Spleen (tissue), 11 donors: ENCODE measurements at regions not wholly inside any gene's neighbourhood (a gene's known extent, or its start where the extent isn't known, plus 50 kb on each side); places are given as distances from the start of the nearest gene placed in this dataset.

Experiments
- DNase-seq: peaks from one replicate; pipeline ENCODE4 v3.0.0-alpha.2; 2020
- H3K27ac ChIP-seq, 8 donors: fragments of 200-600 bp; sonication (generic) in 7 of 8; 1 replicate in 4 of 8; 2 replicates in 4 of 8; pipeline versions ENCODE4 v1.5.0 to v1.8.0; 2016 to 2021; ENCODE audit warnings: inconsistent platforms in 4 of 8, mild to moderate bottlenecking in 4 of 8, moderate library complexity in 1 of 8
- H3K27me3 ChIP-seq, 7 donors: fragments of 200-600 bp; sonication (generic) in 6 of 7; replicated peaks in 1 of 7; 1 replicate in 4 of 7; 2 replicates in 3 of 7; pipeline versions ENCODE4 v1.5.0 to v1.8.0; 2016 to 2021; ENCODE audit warnings: inconsistent platforms in 3 of 7, mild to moderate bottlenecking in 1 of 7
- H3K36me3 ChIP-seq, 6 donors: fragments of 200-600 bp; sonication (generic) in 5 of 6; 1 replicate in 4 of 6; 2 replicates in 2 of 6; pipeline versions ENCODE4 v1.5.0 to v1.8.0; 2016 to 2021; ENCODE audit warnings: inconsistent platforms in 2 of 6
- H3K4me1 ChIP-seq, 6 donors: fragments of 200-600 bp; sonication (generic) in 5 of 6; 1 replicate in 3 of 6; 2 replicates in 3 of 6; pipeline versions ENCODE4 v1.5.0 to v1.8.0; 2016 to 2021; ENCODE audit warnings: inconsistent platforms in 3 of 6
- H3K4me3 ChIP-seq, 8 donors: fragments of 200-600 bp; sonication (generic) in 7 of 8; 1 replicate in 4 of 8; 2 replicates in 4 of 8; pipeline versions ENCODE4 v1.5.0 to v1.8.0; 2016 to 2021; ENCODE audit warnings: inconsistent platforms in 4 of 8, mild to moderate bottlenecking in 4 of 8, moderate library complexity in 2 of 8
- H3K9me3 ChIP-seq, 8 donors: fragments of 200-600 bp; sonication (generic) in 7 of 8; 1 replicate in 4 of 8; 2 replicates in 4 of 8; pipeline versions ENCODE4 v1.5.0 to v1.8.0; 2016 to 2021; ENCODE audit warnings: inconsistent platforms in 4 of 8
- CTCF ChIP-seq, 11 experiments: fragments of 200-600 bp in 7 of 11; fragments of 450-650 bp in 4 of 11; sonication (generic) in 4 of 11; IDR thresholded peaks in 8 of 11; conservative IDR thresholded peaks in 3 of 11; 1 replicate in 7 of 11; 2 replicates in 4 of 11; pipeline versions ENCODE4 v1.4.0 to v1.8.0; 2016 to 2021; ENCODE audit warnings: antibody characterized with exemption in 11 of 11, inconsistent platforms in 4 of 11, mild to moderate bottlenecking in 1 of 11
- POLR2A ChIP-seq, 3 donors: fragments of 450-650 bp; IDR thresholded peaks; one replicate each; pipeline ENCODE4 v1.5.1; 2017; ENCODE audit warnings: antibody characterized with exemption in 3 of 3, mild to moderate bottlenecking in 1 of 3
- POLR2AphosphoS5 ChIP-seq, 3 donors: sonication (generic); formaldehyde crosslinking; IDR thresholded peaks; one replicate each; pipeline ENCODE4 v1.5.1; 2017; ENCODE audit warnings: antibody characterized with exemption in 3 of 3
- WGBS, 5 donors: extraction: QIAGEN DNeasy Blood & Tissue Kit in 3 of 5; methylation state at CpG; one replicate each; pipeline versions ENCODE4 v1.1.5 to v1.1.7; 2013 to 2018; 5-methylcytosine and 5-hydroxymethylcytosine counted together
- intact Hi-C: fragments of 100-400 bp; cut with DNase I; formaldehyde crosslinking; loops from one replicate; pipeline ENCODE4 v1.15.0; 2023; ENCODE audit warnings: low total_unique reads
- donor health status: healthy with polysubstance abuse.
- donor health status: DM: no; HTN: no; CAD: no; lungs with moderate emphysema.
- donor health status: DM: no; HTN: no; CAD: no.
- donor health status: Bipolar disorder and iron deficiency.
- donor health status: healthy.
- donor health status: DM: no; HTN: no; CAD: no.
- donor health status: DM: yes; HTN: yes; CAD: no.

DNA sequence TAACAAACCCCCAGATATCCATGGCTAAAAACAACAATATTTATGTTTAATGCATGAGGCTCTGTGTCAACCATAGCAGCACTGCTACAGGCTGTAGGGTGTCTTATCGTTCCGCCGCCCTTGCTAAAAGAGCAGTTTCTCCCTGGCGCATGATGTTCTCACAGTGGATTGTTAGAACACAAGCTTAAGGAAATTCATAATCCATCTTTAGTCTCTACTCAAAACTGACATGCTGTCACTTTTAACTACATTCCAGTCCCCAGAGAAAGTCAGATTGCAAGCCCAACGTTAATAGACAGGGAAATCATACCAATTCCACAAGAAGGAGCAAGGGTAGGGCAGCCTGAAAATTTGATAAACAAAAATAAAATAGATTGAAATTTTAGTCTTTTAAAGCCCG lies 1960.8 kb downstream of the PCDH7 start:
- Histone ChIP-seq H3K27ac (no peak overlapping the region), H3K4me1 (no peaks in the 10 kb centered on the region), H3K36me3 (no peaks in the 10 kb centered on the region), H3K9me3 (peaks cover 0 to 8% (median 1%) of the 10 kb centered on the region in 8 donors), H3K4me3 (no peak overlapping the region), H3K27me3 (no peaks in the 10 kb centered on the region)
- TF ChIP-seq CTCF (IDR thresholded peaks at IDR 0.05 in 8 of 11, conservative IDR thresholded peaks at IDR 0.05 in 3 of 11) (no peak), POLR2A (IDR thresholded peaks at IDR 0.05) (no peak), POLR2AphosphoS5 (IDR thresholded peaks at IDR 0.05) (no peak)
- no peak for DNase-seq
- 71 to 87% (median 80%) methylated on average over 6 of the region's 6 CpGs for WGBS, 5 donors
- intact Hi-C loops = no loop called here

GRCh38 chr4:32684160-32684559 lies 1964.0 kb downstream of the PCDH7 start:
- H3K4me1 ChIP-seq = no peaks in the 10 kb centered on the region
- H3K36me3 ChIP-seq = no peaks in the 10 kb centered on the region
- intact Hi-C loops = no loop called here
- no peak overlapping the region for H3K27ac ChIP-seq
- WGBS, 5 donors = 80 to 97% (median 91%) methylated on average over 1 of the region's 1 CpG
- no peak overlapping the region for H3K4me3 ChIP-seq
- peaks cover 0 to 4% (median 0%) of the 10 kb centered on the region in 8 donors for H3K9me3 ChIP-seq
- no peak for DNase-seq
- no peaks in the 10 kb centered on the region for H3K27me3 ChIP-seq
- TF ChIP-seq CTCF (IDR thresholded peaks at IDR 0.05 in 8 of 11, conservative IDR thresholded peaks at IDR 0.05 in 3 of 11) (no peak), POLR2AphosphoS5 (IDR thresholded peaks at IDR 0.05) (no peak), POLR2A (IDR thresholded peaks at IDR 0.05) (no peak)

DNA sequence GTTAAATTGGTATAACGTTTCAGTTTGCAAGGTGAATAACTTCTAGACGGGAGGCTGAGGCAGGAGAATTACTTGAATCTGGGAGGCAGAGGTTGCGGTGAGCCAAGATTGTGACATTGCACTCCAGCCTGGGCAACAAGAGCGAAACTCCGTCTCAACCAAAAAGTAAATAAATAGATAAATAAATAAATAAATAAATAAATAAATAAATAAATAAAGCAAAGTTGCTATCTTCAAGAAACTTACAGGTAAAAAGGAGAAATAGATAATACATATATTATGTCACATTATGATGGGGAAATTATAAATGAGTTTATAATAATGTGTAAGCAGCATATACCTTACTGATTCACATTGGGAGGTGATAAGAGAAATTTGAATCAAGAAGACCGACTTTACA lies 1966.0 kb downstream of the PCDH7 start:
- H3K36me3 ChIP-seq = no peaks in the 10 kb centered on the region
- no peaks in the 10 kb centered on the region for H3K27me3 ChIP-seq
- WGBS, 5 donors = 89 to 94% (median 92%) methylated on average over 6 of the region's 6 CpGs
- H3K4me3 ChIP-seq = no peak overlapping the region
- H3K9me3 ChIP-seq = peaks cover 0 to 3% (median 0%) of the 10 kb centered on the region in 8 donors
- TF ChIP-seq CTCF (IDR thresholded peaks at IDR 0.05 in 8 of 11, conservative IDR thresholded peaks at IDR 0.05 in 3 of 11) = no peak
- TF ChIP-seq POLR2A (IDR thresholded peaks at IDR 0.05) = no peak
- intact Hi-C loops = no loop called here
- no peaks in the 10 kb centered on the region for H3K4me1 ChIP-seq
- DNase-seq = no peak
- H3K27ac ChIP-seq = no peak overlapping the region

GRCh38 chr4:32689518-32689917 lies 1969.3 kb downstream of the PCDH7 start:
- H3K9me3 ChIP-seq = no peaks in the 10 kb centered on the region
- DNase-seq = no peak
- no peaks in the 10 kb centered on the region for H3K27me3 ChIP-seq
- no peaks in the 10 kb centered on the region for H3K36me3 ChIP-seq
- no peaks in the 10 kb centered on the region for H3K4me1 ChIP-seq
- H3K27ac ChIP-seq = no peak overlapping the region
- intact Hi-C loops = no loop called here
- TF ChIP-seq POLR2A (IDR thresholded peaks at IDR 0.05) (no peak), POLR2AphosphoS5 (IDR thresholded peaks at IDR 0.05) (no peak), CTCF (IDR thresholded peaks at IDR 0.05 in 8 of 11, conservative IDR thresholded peaks at IDR 0.05 in 3 of 11) (no peak)
- 87 to 96% (median 91%) methylated on average over 3 of the region's 3 CpGs for WGBS, 5 donors
- no peak overlapping the region for H3K4me3 ChIP-seq
